Tibial nerve (tissue), 4 donors: ENCODE measurements at regions not wholly inside any gene's neighbourhood (a gene's known extent, or its start where the extent isn't known, plus 50 kb on each side); places are given as distances from the start of the nearest gene placed in this dataset. TPM values are rescaled to one million over a fixed set of nuclear protein-coding genes. Genes with fewer than 3 reads are reported as not detected.

ENCODE experiments used
- DNase-seq, 2 donors: peaks; one replicate each; pipeline ENCODE4 v3.0.0-alpha.2; 2019; ENCODE audit warnings: low spot score in 2 of 2
- H3K27ac ChIP-seq, 4 donors: fragments of 200-600 bp; sonication (generic) in 3 of 4; one replicate each; pipeline ENCODE4 v1.5.1; 2017 to 2019; ENCODE audit warnings: mild to moderate bottlenecking in 1 of 4
- H3K27me3 ChIP-seq, 2 donors: fragments of 200-600 bp; sonication (generic) in 1 of 2; one replicate each; pipeline versions ENCODE4 v1.5.1 to v1.6.0; 2017 to 2019
- H3K36me3 ChIP-seq, 3 donors: fragments of 200-600 bp; sonication (generic); one replicate each; pipeline ENCODE4 v1.5.1; 2018 to 2019
- H3K4me1 ChIP-seq, 4 donors: fragments of 200-600 bp; sonication (generic) in 3 of 4; one replicate each; pipeline ENCODE4 v1.5.1; 2017 to 2019
- H3K4me3 ChIP-seq, 4 donors: fragments of 200-600 bp; sonication (generic) in 3 of 4; one replicate each; pipeline ENCODE4 v1.5.1; 2017 to 2019; ENCODE audit warnings: mild to moderate bottlenecking in 1 of 4, moderate library complexity in 1 of 4
- H3K9me3 ChIP-seq, 4 donors: fragments of 200-600 bp; sonication (generic) in 3 of 4; one replicate each; pipeline ENCODE4 v1.5.1; 2017 to 2019
- EP300 ChIP-seq, 2 donors: sonication (generic); formaldehyde crosslinking; IDR thresholded peaks; one replicate each; pipeline ENCODE4 v1.6.1; 2017; ENCODE audit warnings: antibody characterized with exemption in 2 of 2, mild to moderate bottlenecking in 1 of 2
- POLR2A ChIP-seq, 2 donors: fragments of 450-650 bp; IDR thresholded peaks; one replicate each; pipeline ENCODE4 v1.6.1; 2017; ENCODE audit warnings: antibody characterized with exemption in 2 of 2, mild to moderate bottlenecking in 2 of 2, moderate library complexity in 2 of 2
- WGBS, 2 donors: methylation state at CpG; one replicate each; pipeline ENCODE4 v1.1.5; 2018; 5-methylcytosine and 5-hydroxymethylcytosine counted together
- small RNA-seq: library from RNA; depleted of rRNA; stranded (forward); fragments of <200 nt; gene quantifications from one replicate; pipeline ENCODE3, GENCODE V24; 2016
- TF ChIP-seq, protein P1 (sequence below), 5 experiments: fragments of 200-600 bp in 3 of 5; fragments of 450-650 bp in 2 of 5; sonication (generic) in 3 of 5; IDR thresholded peaks; one replicate each; pipeline ENCODE4 v1.5.1; 2016 to 2019; ENCODE audit warnings: antibody characterized with exemption in 5 of 5, mild to moderate bottlenecking in 3 of 5, moderate library complexity in 2 of 5

DNA sequence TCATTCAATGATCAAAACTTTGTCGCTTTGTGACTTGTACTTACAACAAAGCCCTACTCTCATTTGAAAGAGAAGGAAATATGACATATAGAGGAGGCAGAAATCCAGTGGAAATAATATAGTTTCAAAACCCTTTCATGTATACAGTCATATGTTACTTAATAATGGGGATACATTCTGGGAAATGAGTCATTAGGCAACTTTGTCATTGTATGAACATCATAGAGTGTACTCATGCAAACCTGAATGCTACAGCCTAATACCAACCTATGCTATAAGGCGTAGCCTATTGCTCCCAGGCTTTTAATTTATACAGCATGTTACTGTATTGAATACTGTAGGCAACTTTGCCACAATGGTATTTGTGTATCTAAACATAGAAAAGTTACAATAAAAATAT is 69.0 kb upstream of the SMC2 start:
- 91 to 92% methylated on average over 2 of the region's 2 CpGs for WGBS, 2 donors
- no peak for DNase-seq
- H3K27me3 ChIP-seq: no peaks in the 10 kb centered on the region
- no peak overlapping the region for H3K27ac ChIP-seq
- no peaks in the 10 kb centered on the region for H3K9me3 ChIP-seq
- H3K4me3 ChIP-seq: no peak overlapping the region
- no peaks in the 10 kb centered on the region for H3K36me3 ChIP-seq
- no peaks in the 10 kb centered on the region for H3K4me1 ChIP-seq
- TF ChIP-seq EP300 (IDR thresholded peaks at IDR 0.05) (no peak), POLR2A (IDR thresholded peaks at IDR 0.05) (no peak)
- TF ChIP-seq, protein P1, sequence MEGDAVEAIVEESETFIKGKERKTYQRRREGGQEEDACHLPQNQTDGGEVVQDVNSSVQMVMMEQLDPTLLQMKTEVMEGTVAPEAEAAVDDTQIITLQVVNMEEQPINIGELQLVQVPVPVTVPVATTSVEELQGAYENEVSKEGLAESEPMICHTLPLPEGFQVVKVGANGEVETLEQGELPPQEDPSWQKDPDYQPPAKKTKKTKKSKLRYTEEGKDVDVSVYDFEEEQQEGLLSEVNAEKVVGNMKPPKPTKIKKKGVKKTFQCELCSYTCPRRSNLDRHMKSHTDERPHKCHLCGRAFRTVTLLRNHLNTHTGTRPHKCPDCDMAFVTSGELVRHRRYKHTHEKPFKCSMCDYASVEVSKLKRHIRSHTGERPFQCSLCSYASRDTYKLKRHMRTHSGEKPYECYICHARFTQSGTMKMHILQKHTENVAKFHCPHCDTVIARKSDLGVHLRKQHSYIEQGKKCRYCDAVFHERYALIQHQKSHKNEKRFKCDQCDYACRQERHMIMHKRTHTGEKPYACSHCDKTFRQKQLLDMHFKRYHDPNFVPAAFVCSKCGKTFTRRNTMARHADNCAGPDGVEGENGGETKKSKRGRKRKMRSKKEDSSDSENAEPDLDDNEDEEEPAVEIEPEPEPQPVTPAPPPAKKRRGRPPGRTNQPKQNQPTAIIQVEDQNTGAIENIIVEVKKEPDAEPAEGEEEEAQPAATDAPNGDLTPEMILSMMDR (IDR thresholded peaks at IDR 0.05): no peak

DNA sequence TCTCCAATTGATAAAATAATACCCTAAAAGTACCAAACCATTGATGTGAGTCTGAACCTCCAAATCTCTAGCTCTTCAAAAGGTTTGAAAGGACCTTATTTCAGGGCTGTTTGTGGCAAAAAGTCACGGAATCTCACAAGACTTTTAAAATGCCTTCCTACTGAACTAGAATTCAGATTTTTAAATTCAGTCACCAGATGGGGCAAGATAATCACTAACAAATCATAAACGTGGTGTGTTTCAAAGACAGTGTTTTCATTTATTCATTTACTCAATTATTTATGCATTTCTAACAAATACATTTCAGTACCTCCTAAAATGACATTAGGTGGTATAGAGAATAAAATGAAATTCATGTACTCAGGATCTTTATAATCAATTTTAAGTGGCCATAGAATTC is 68.2 kb upstream of the SMC2 start:
- TF ChIP-seq EP300 (IDR thresholded peaks at IDR 0.05): no peak
- no peak for TF ChIP-seq POLR2A (IDR thresholded peaks at IDR 0.05)
- TF ChIP-seq, protein P1 (IDR thresholded peaks at IDR 0.05): no peak
- H3K4me3 ChIP-seq: no peak overlapping the region
- DNase-seq: no peak
- H3K27ac ChIP-seq: no peak overlapping the region
- no peaks in the 10 kb centered on the region for H3K4me1 ChIP-seq
- no peaks in the 10 kb centered on the region for H3K36me3 ChIP-seq
- no peaks in the 10 kb centered on the region for H3K9me3 ChIP-seq
- H3K27me3 ChIP-seq: no peaks in the 10 kb centered on the region
- WGBS, 2 donors: 37 to 38% methylated on average over 2 of the region's 2 CpGs

DNA sequence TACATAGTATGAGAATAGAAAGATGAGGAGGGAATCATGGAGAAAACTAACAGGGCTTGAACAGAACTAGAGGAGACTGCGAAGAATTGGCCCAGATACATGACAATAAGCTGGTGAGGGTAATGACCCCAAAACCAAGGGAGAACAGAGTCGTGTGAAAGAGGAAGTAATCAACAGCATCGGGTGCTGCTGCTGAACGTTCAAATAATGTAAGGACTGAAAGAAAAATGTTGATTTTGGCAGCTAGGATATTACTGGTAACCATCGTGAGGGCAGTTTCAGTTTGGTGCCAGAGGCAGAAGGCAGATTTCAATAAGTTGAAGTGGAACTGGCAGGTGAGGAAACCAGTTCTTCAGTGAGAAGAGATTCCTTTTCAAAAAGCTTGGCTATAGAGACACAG is 66.8 kb upstream of the SMC2 start:
- Histone ChIP-seq H3K4me3 (no peak overlapping the region), H3K36me3 (no peaks in the 10 kb centered on the region), H3K4me1 (no peaks in the 10 kb centered on the region), H3K9me3 (no peaks in the 10 kb centered on the region), H3K27me3 (no peaks in the 10 kb centered on the region), H3K27ac (no peak overlapping the region)
- DNase-seq: no peak
- 29 to 31% methylated on average over 5 of the region's 5 CpGs for WGBS, 2 donors
- TF ChIP-seq EP300 (IDR thresholded peaks at IDR 0.05) (no peak), POLR2A (IDR thresholded peaks at IDR 0.05) (no peak)
- TF ChIP-seq, protein P1 (IDR thresholded peaks at IDR 0.05): no peak

DNA sequence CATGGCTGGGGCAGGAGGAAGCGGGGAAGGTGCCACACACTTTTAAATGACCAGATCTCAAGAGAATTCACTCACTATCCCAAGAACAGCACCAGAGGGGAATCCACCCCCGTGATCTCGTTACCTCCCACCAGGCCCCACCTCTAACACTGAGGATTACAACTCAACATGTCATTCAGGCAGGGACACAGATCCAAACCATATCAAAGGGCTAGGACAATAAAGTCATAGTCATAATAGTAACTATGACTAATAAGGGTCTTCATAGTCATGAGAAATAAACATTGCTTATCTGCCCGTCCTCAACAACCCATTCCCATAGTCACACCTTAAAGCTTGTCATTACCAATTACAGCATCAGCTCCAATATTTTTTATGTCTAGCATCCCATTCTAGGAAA is 65.3 kb upstream of the SMC2 start:
- Histone ChIP-seq H3K27ac (no peak overlapping the region), H3K27me3 (no peaks in the 10 kb centered on the region), H3K4me1 (no peaks in the 10 kb centered on the region), H3K9me3 (no peaks in the 10 kb centered on the region), H3K36me3 (no peaks in the 10 kb centered on the region), H3K4me3 (no peak overlapping the region)
- no peak for DNase-seq
- TF ChIP-seq, protein P1 (IDR thresholded peaks at IDR 0.05): no peak
- no peak for TF ChIP-seq POLR2A (IDR thresholded peaks at IDR 0.05)
- no peak for TF ChIP-seq EP300 (IDR thresholded peaks at IDR 0.05)
- WGBS, 2 donors: 81 to 82% methylated on average over 4 of the region's 4 CpGs

Small RNA genes lying in the stretch of these regions (small RNA-seq; reads per million reads assigned to genes)
- not detected for gene RNA5SP291
